Neural progenitor cell (in vitro differentiated cells): ENCODE measurements at regions not wholly inside any gene's neighbourhood (a gene's known extent, or its start where the extent isn't known, plus 50 kb on each side); places are given as distances from the start of the nearest gene placed in this dataset.

Source experiments
- CTCF ChIP-seq: fragments of 200-600 bp; sonication (generic); IDR thresholded peaks from 2 replicates; pipeline ENCODE4 v1.5.1; 2017; ENCODE audit warnings: antibody characterized with exemption, mild to moderate bottlenecking
- EZH2 ChIP-seq: fragments of 200-600 bp; sonication (generic); IDR thresholded peaks from 2 replicates; pipeline ENCODE4 v1.6.1; 2017; ENCODE audit warnings: antibody characterized with exemption, mild to moderate bottlenecking, moderate library complexity
- EZH2phosphoT487 ChIP-seq: fragments of 200-600 bp; sonication (generic); IDR thresholded peaks from 2 replicates; pipeline ENCODE4 v1.6.1; 2017; ENCODE audit warnings: antibody characterized with exemption

DNA sequence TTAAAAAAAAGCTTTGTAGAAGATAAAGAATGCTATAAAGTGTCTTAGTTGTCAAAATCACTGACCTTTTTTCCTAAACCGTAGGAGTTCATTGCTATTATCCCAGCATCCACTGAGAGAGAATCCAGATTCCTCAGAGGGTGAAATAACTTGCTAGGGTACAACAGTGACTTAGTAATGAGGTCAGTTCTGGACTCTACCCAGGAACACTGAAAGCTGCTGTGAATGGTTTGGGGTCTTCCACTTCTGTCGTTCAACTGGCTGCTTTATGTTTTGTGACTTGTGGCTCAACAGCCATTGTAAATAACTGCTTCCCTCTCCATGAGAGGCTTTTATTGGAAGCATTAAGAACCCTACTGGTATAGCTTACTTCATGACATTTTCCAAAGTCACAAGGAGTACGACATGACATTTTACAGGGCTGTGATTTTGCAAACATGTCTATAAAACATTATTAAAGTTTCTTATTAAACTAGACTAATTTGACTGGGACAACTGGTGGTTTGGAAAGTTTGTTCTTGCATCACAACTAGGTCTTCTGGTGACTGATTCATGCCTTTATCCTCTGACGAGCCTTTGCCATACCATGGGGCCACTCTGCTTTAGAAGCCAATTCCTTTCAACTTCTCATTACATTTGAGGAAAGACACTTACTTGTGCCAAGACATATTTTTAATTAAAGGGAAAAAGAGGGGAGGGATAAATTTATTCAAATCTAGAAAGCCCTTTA, 92.2 kb upstream of the CDH11 start:
- TF ChIP-seq CTCF (no peak), EZH2 (no peak), EZH2phosphoT487 (no peak)
